ENCODE measurements at regions not wholly inside any gene's neighbourhood (a gene's known extent, or its start where the extent isn't known, plus 50 kb on each side); places are given as distances from the start of the nearest gene placed in this dataset.
A peak's percentile ranks its signal among the peaks of the same experiment; 100 is the strongest.

DNA sequence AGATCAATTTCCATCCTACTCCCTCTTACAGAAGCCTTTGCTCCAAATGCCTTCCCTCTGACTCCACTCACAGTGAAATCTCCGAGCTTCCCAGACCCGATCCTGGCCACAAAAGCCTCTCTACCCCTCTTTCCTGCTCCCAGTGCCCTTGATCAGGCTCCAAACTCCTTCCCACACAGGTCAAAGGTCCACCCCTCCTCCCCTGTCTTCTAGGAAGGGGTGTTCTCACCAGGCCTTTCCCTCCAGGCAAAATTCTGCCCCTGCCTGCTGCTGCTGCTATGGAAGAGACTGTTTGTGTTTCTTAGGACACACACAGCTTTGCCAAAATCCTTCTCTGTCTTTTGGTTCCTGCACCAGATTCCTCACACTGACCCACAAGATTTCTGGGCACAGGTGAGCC is 85.8 kb upstream of the ALDH1A1 start (continued):
- TF ChIP-seq, protein P1, sequence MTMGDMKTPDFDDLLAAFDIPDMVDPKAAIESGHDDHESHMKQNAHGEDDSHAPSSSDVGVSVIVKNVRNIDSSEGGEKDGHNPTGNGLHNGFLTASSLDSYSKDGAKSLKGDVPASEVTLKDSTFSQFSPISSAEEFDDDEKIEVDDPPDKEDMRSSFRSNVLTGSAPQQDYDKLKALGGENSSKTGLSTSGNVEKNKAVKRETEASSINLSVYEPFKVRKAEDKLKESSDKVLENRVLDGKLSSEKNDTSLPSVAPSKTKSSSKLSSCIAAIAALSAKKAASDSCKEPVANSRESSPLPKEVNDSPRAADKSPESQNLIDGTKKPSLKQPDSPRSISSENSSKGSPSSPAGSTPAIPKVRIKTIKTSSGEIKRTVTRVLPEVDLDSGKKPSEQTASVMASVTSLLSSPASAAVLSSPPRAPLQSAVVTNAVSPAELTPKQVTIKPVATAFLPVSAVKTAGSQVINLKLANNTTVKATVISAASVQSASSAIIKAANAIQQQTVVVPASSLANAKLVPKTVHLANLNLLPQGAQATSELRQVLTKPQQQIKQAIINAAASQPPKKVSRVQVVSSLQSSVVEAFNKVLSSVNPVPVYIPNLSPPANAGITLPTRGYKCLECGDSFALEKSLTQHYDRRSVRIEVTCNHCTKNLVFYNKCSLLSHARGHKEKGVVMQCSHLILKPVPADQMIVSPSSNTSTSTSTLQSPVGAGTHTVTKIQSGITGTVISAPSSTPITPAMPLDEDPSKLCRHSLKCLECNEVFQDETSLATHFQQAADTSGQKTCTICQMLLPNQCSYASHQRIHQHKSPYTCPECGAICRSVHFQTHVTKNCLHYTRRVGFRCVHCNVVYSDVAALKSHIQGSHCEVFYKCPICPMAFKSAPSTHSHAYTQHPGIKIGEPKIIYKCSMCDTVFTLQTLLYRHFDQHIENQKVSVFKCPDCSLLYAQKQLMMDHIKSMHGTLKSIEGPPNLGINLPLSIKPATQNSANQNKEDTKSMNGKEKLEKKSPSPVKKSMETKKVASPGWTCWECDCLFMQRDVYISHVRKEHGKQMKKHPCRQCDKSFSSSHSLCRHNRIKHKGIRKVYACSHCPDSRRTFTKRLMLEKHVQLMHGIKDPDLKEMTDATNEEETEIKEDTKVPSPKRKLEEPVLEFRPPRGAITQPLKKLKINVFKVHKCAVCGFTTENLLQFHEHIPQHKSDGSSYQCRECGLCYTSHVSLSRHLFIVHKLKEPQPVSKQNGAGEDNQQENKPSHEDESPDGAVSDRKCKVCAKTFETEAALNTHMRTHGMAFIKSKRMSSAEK (CRISPR knock-in tag; IDR thresholded peaks at IDR 0.05; ENCODE audit: borderline replicate concordance), result no peak
- TF ChIP-seq KAT7 (CRISPR knock-in tag; IDR thresholded peaks at IDR 0.05; ENCODE audit: borderline replicate concordance), result no peak
- no peak for TF ChIP-seq MYBL2 (CRISPR knock-in tag; IDR thresholded peaks at IDR 0.05)
- TF ChIP-seq, protein P2, sequence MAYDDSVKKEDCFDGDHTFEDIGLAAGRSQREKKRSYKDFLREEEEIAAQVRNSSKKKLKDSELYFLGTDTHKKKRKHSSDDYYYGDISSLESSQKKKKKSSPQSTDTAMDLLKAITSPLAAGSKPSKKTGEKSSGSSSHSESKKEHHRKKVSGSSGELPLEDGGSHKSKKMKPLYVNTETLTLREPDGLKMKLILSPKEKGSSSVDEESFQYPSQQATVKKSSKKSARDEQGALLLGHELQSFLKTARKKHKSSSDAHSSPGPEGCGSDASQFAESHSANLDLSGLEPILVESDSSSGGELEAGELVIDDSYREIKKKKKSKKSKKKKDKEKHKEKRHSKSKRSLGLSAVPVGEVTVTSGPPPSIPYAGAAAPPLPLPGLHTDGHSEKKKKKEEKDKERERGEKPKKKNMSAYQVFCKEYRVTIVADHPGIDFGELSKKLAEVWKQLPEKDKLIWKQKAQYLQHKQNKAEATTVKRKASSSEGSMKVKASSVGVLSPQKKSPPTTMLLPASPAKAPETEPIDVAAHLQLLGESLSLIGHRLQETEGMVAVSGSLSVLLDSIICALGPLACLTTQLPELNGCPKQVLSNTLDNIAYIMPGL (CRISPR knock-in tag; IDR thresholded peaks at IDR 0.05), result no peak
- no peak for TF ChIP-seq ZBTB21 (CRISPR knock-in tag; IDR thresholded peaks at IDR 0.05; ENCODE audit: borderline replicate concordance)
- no peak for TF ChIP-seq TCF7 (CRISPR knock-in tag; IDR thresholded peaks at IDR 0.05; ENCODE audit: low read depth)
- TF ChIP-seq NR1H2 (CRISPR knock-in tag; IDR thresholded peaks at IDR 0.05), result no peak
- TF ChIP-seq ZNF317 (CRISPR knock-in tag; IDR thresholded peaks at IDR 0.05; ENCODE audit: borderline replicate concordance, low read depth), result no peak
- TF ChIP-seq MXD4 (CRISPR knock-in tag; IDR thresholded peaks at IDR 0.05; ENCODE audit: borderline replicate concordance), result no peak
- TF ChIP-seq CREB1 (CRISPR knock-in tag; IDR thresholded peaks at IDR 0.05), result no peak
- no peak for TF ChIP-seq FOXJ3 (CRISPR knock-in tag; IDR thresholded peaks at IDR 0.05; ENCODE audit: borderline replicate concordance)

DNA sequence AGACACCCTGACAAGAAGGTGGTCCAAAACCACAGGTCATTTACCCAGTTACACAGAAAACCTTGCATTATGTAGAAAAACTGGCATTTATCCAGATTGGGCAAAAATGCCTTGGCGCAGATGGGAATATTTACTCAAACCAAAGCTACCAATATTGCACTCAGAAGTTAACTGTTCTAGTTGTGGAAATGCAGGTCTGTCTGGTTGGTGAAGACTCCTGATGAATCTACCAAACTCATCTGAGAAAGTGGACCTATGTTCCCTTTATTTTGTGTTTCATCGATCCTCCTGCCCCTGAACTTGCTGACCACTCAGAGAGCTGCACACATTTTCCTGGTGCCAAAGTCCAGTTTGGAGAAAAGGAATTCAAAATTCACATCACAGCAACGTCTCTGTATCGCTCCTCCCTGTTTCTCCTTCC is 85.2 kb upstream of the ALDH1A1 start:
- ChIA-PET CTCF (interaction anchor here (1.2 to 1.9 kb wide), 3 partner anchors 12 to 181 kb away, joined by 4 to 6 read pairs (median 6); no protein-coding TSS in a partner anchor), POLR2A (no interaction called here)
- H3K27me3 Mint-ChIP-seq (ENCODE audit: low read depth), result no peaks in the 10 kb centered on the region
- no peak for DNase-seq (ENCODE audit: low spot score)
- TF ChIP-seq, protein P3, sequence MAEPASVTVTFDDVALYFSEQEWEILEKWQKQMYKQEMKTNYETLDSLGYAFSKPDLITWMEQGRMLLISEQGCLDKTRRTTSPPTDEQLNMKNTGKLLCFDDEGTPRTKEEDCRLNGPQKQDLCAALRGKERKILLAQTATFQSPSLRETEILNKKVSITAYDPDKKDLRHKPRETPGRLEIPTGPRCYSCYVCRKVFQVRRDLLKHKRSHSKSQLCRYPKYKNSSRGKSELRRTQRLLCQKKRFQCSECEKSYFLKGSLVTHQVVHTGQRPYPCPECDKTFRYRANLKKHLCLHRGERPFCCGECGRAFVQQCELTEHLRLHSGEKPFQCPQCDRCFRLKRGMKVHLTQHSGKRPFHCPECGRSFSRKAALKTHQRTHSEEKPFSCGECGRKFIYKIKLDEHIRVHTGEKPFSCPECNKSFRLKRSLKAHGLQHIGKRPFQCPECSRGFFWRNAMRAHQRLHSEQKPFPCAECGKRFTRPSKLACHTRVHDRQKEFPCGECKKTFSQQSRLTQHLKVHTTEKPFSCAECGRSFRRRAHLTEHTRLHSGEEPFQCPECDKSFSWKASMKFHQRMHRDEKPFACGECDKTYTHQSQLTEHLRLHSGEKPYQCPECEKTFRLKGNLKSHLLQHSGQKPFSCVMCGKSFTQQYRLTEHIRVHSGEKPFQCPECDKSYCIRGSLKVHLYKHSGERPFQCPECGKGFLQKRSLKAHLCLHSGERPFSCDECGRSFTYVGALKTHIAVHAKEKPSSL (CRISPR knock-in tag; conservative IDR thresholded peaks at IDR 0.05), result no peak
- TF ChIP-seq, protein P4, sequence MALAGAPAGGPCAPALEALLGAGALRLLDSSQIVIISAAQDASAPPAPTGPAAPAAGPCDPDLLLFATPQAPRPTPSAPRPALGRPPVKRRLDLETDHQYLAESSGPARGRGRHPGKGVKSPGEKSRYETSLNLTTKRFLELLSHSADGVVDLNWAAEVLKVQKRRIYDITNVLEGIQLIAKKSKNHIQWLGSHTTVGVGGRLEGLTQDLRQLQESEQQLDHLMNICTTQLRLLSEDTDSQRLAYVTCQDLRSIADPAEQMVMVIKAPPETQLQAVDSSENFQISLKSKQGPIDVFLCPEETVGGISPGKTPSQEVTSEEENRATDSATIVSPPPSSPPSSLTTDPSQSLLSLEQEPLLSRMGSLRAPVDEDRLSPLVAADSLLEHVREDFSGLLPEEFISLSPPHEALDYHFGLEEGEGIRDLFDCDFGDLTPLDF (CRISPR knock-in tag; IDR thresholded peaks at IDR 0.05), result no peak
- TF ChIP-seq SMAD3 (CRISPR knock-in tag; IDR thresholded peaks at IDR 0.05; ENCODE audit: borderline replicate concordance), result no peak
- TF ChIP-seq NR1H2 (CRISPR knock-in tag; IDR thresholded peaks at IDR 0.05), result no peak
- no peak for TF ChIP-seq ZNF263 (CRISPR knock-in tag; IDR thresholded peaks at IDR 0.05; ENCODE audit: low read depth)
- TF ChIP-seq ZNF416 (CRISPR knock-in tag; IDR thresholded peaks at IDR 0.05), result no peak
- peaks cover 18% of the 10 kb centered on the region for H3K4me1 Mint-ChIP-seq
- H3K4me3 Mint-ChIP-seq, result no peak overlapping the region
- no peak for ATAC-seq
- peak overlapping the region; percentile 25; the same call in 1 of the 2 replicates for H3K27ac Mint-ChIP-seq
- H3K36me3 Mint-ChIP-seq, result no peaks in the 10 kb centered on the region
- H3K9me3 Mint-ChIP-seq, result no peaks in the 10 kb centered on the region

Measured in WTC11 (cell line).